ENCODE measurements at regions not wholly inside any gene's neighbourhood (a gene's known extent, or its start where the extent isn't known, plus 50 kb on each side); places are given as distances from the start of the nearest gene placed in this dataset.

DNA sequence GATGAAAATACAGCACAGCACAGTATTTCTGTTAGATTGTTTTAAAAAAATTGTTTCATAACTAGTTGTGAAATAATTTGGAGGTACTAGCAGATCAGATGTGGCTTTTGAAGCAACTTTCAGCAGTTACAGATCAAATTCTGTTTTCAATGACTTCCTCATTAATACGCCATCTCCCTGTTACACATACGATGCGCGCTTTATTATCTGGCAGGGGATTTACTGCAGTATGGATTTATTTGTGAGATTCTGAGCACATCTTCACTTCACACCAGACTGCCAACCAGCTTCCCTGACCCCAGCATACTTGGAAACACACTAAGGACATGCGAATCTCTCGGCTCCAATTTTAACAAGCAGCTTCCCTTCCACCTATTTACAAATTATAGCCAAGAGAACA is 235.5 kb upstream of the DIAPH2 start:
- no peak overlapping the region for H3K27ac ChIP-seq (ENCODE audit: low read depth, low read length, poor library complexity, severe bottlenecking)
- POLR2A ChIA-PET (ENCODE audit: low non-redundant PET): no interaction called here
- no peaks in the 10 kb centered on the region for H3K36me3 ChIP-seq (ENCODE audit: insufficient read depth, low read length, poor library complexity, severe bottlenecking)
- intact Hi-C loops (cut with micrococcal nuclease; ENCODE audit: unreplicated experiment): no loop called here
- no peaks in the 10 kb centered on the region for H3K27me3 ChIP-seq (replicated peaks; ENCODE audit: insufficient read depth, low read depth, low read length, poor library complexity)
- TF ChIP-seq CTCF (conservative IDR thresholded peaks at IDR 0.05; ENCODE audit: low read depth, low read length) (no peak), EZH2 (IDR thresholded peaks at IDR 0.05; ENCODE audit: borderline replicate concordance, low read depth, low read length, poor library complexity, severe bottlenecking) (no peak)
- BruUV-seq (replicated peaks): no TSS peak
- no peaks in the 10 kb centered on the region for H3K4me1 ChIP-seq (ENCODE audit: insufficient read depth, low read length, poor library complexity, severe bottlenecking)
- H3K9me3 ChIP-seq (ENCODE audit: low read depth, low read length, poor library complexity, severe bottlenecking): no peaks in the 10 kb centered on the region
- CTCF ChIA-PET: no interaction called here
- no peak for DNase-seq (ENCODE audit: low spot score)
- H3K4me3 ChIP-seq (ENCODE audit: low read depth, low read length, poor library complexity, severe bottlenecking): no peak overlapping the region

DNA sequence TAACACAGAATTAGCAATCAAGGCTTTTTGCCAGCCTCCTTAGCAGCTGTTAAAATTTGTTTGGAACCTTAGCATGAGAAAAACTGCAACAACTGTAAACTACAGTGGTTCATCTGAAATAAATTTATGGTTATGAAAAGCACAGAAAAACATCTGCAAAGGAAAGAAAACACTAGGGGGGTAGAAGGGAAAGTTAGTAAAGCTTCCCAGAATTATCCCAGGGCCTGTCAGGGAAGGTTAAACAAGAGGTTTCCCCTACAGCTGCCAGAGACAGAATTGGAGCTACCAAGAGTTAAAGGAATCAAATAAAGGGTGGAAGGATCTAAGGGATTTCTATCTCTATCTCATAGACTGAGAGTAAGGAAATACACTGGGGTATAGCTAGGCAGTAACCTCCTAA is 234.7 kb upstream of the DIAPH2 start:
- no peak for TF ChIP-seq CTCF (conservative IDR thresholded peaks at IDR 0.05; ENCODE audit: low read depth, low read length)
- no peak for TF ChIP-seq EZH2 (IDR thresholded peaks at IDR 0.05; ENCODE audit: borderline replicate concordance, low read depth, low read length, poor library complexity, severe bottlenecking)
- Histone ChIP-seq H3K4me3 (ENCODE audit: low read depth, low read length, poor library complexity, severe bottlenecking) (no peak overlapping the region), H3K4me1 (ENCODE audit: insufficient read depth, low read length, poor library complexity, severe bottlenecking) (no peaks in the 10 kb centered on the region), H3K27ac (ENCODE audit: low read depth, low read length, poor library complexity, severe bottlenecking) (no peak overlapping the region), H3K27me3 (replicated peaks; ENCODE audit: insufficient read depth, low read depth, low read length, poor library complexity) (no peaks in the 10 kb centered on the region), H3K36me3 (ENCODE audit: insufficient read depth, low read length, poor library complexity, severe bottlenecking) (no peaks in the 10 kb centered on the region), H3K9me3 (ENCODE audit: low read depth, low read length, poor library complexity, severe bottlenecking) (no peaks in the 10 kb centered on the region)
- ChIA-PET CTCF (no interaction called here), POLR2A (ENCODE audit: low non-redundant PET) (no interaction called here)
- DNase-seq (ENCODE audit: low spot score): no peak
- BruUV-seq (replicated peaks): no TSS peak
- intact Hi-C loops (cut with micrococcal nuclease; ENCODE audit: unreplicated experiment): no loop called here

DNA sequence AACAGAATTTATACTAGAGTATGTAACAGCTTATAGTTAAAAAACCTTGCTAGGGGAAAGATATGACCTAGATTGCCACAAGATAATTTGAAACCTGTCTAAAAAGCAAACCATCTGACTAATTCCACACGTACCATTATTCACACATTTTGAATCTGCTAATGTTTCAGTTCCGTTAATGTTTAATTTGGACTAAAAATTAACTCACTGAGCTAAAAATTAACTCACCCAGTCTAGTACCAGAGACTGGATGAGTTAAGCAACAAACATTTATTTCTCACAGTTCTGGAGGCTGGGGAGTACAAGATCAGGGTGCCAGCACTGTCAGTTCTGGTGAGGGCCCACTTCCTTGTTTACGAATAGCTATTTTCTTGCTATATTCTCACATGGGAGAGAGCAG is 231.5 kb upstream of the DIAPH2 start:
- no peak for TF ChIP-seq CTCF (conservative IDR thresholded peaks at IDR 0.05; ENCODE audit: low read depth, low read length)
- TF ChIP-seq EZH2 (IDR thresholded peaks at IDR 0.05; ENCODE audit: borderline replicate concordance, low read depth, low read length, poor library complexity, severe bottlenecking): no peak
- POLR2A ChIA-PET (ENCODE audit: low non-redundant PET): no interaction called here
- BruUV-seq (replicated peaks): no TSS peak
- H3K27me3 ChIP-seq (replicated peaks; ENCODE audit: insufficient read depth, low read depth, low read length, poor library complexity): no peaks in the 10 kb centered on the region
- CTCF ChIA-PET: no interaction called here
- no peaks in the 10 kb centered on the region for H3K36me3 ChIP-seq (ENCODE audit: insufficient read depth, low read length, poor library complexity, severe bottlenecking)
- H3K4me1 ChIP-seq (ENCODE audit: insufficient read depth, low read length, poor library complexity, severe bottlenecking): no peaks in the 10 kb centered on the region
- intact Hi-C loops (cut with micrococcal nuclease; ENCODE audit: unreplicated experiment): no loop called here
- H3K9me3 ChIP-seq (ENCODE audit: low read depth, low read length, poor library complexity, severe bottlenecking): no peaks in the 10 kb centered on the region
- no peak overlapping the region for H3K27ac ChIP-seq (ENCODE audit: low read depth, low read length, poor library complexity, severe bottlenecking)
- H3K4me3 ChIP-seq (ENCODE audit: low read depth, low read length, poor library complexity, severe bottlenecking): no peak overlapping the region
- no peak for DNase-seq (ENCODE audit: low spot score)

Data from A673 (cell line).